Heart right ventricle (tissue), 16 donors: ENCODE measurements at regions not wholly inside any gene's neighbourhood (a gene's known extent, or its start where the extent isn't known, plus 50 kb on each side); places are given as distances from the start of the nearest gene placed in this dataset.
A peak's percentile ranks its signal among the peaks of the same experiment; 100 is the strongest.
"Not testable (repeated sequence)": the region's sequence is repeated elsewhere in the genome, so short reads cannot be mapped to it uniquely, and the experiment has no call there.

Experiments used
- ATAC-seq, 8 donors: fragments of 200-7000 bp; cut with Tn5 transposase; one replicate each; pipeline ENCODE4 v1.9.1; 2020; ENCODE audit warnings: mild to moderate bottlenecking in 8 of 8, moderate library complexity in 8 of 8, moderate number of reproducible peaks in 1 of 8
- DNase-seq, 2 donors: peaks; one replicate each; pipeline ENCODE4 v3.0.0-alpha.2; 2020
- H3K27ac ChIP-seq, 10 donors: fragments of 200-600 bp; sonication (generic) in 2 of 10; one replicate each; pipeline versions ENCODE4 v1.5.0 to v1.8.0; 2020 to 2022; ENCODE audit warnings: mild to moderate bottlenecking in 3 of 10
- H3K27me3 ChIP-seq, 7 donors: fragments of 200-600 bp; one replicate each; pipeline ENCODE4 v1.8.0; 2021 to 2022; ENCODE audit warnings: mild to moderate bottlenecking in 2 of 7
- H3K36me3 ChIP-seq, 9 donors: fragments of 200-600 bp; sonication (generic) in 1 of 9; one replicate each; pipeline versions ENCODE4 v1.5.0 to v1.8.0; 2020 to 2022; ENCODE audit warnings: mild to moderate bottlenecking in 2 of 9
- H3K4me1 ChIP-seq, 9 donors: fragments of 200-600 bp; sonication (generic) in 1 of 9; one replicate each; pipeline versions ENCODE4 v1.5.0 to v1.8.0; 2020 to 2022; ENCODE audit warnings: mild to moderate bottlenecking in 4 of 9
- H3K4me3 ChIP-seq, 10 donors: fragments of 200-600 bp; sonication (generic) in 2 of 10; one replicate each; pipeline versions ENCODE4 v1.5.0 to v1.8.0; 2020 to 2022; ENCODE audit warnings: mild to moderate bottlenecking in 7 of 10, moderate library complexity in 2 of 10
- H3K9me3 ChIP-seq, 11 donors: fragments of 200-600 bp in 10 of 11; sonication (generic) in 2 of 11; one replicate each; pipeline versions ENCODE4 v1.5.0 to v1.8.0; 2013 to 2022; ENCODE audit warnings: mild to moderate bottlenecking in 2 of 11, control low read depth in 1 of 11, moderate library complexity in 1 of 11
- CTCF ChIP-seq, 9 donors: fragments of 200-600 bp; sonication (generic) in 2 of 9; IDR thresholded peaks; one replicate each; pipeline versions ENCODE4 v1.5.0 to v1.8.0; 2021 to 2022; ENCODE audit warnings: antibody characterized with exemption in 9 of 9, mild to moderate bottlenecking in 5 of 9, moderate library complexity in 1 of 9
- WGBS, 2 donors: extraction: QIAGEN DNeasy Blood & Tissue Kit; methylation state at CpG; one replicate each; pipeline ENCODE4 v1.1.7; 2013; ENCODE audit warnings: inconsistent platforms in 1 of 2; 5-methylcytosine and 5-hydroxymethylcytosine counted together
- intact Hi-C, 10 donors: fragments of 100-400 bp; cut with DNase I; formaldehyde crosslinking; loops; one replicate each; pipeline versions ENCODE4 v1.11.1 to v1.14.2; 2022
- donor health status: Arrhythmogenic right ventricular cardiomyopathy.
- donor health status: ischemic (EF 13 %, LVEDD 7.1; RV severe dilation, severe dysfunction).
- donor health status: healthy with polysubstance abuse.
- donor health status: DM: no; HTN: yes; CAD: no.
- donor health status: DM: no; HTN: no; CAD: no.
- donor health status: ischemic (EF 25% LVEDD 6.9; RV normal size, moderate dysfunction).
- donor health status: ischemic (EF 25% LVEDD 5.7; RV mildly dilated, moderate dysfunction).
- donor health status: healthy.
- donor health status: DM: yes; HTN: yes; CAD: no.
- donor health status: Ischemic cardiomyopathy.
- donor health status: ischemic (EF 35%, LVEDD 5.7; RV mildly dilated, moderate dysfunction).
- donor health status: nonischemic (EF 11% LVEDD 7.7; RV severe dilation, severe dysfunction).
- donor health status: DM: yes; HTN: yes; CAD: no.
- donor health status: PGD.
- donor health status: ischemic (EF 29% LVEDD 5.4; RV normal size, mild dysfunction).
- donor health status: nonischemic (EF 23%, LVEDD 6.1; RV moderate dilation, normal function).

GRCh38 chr5:82540301-82540700, 262.1 kb upstream of the RPS23 start:
- TF ChIP-seq CTCF (IDR thresholded peaks at IDR 0.05), result no peak
- Histone ChIP-seq H3K9me3 (peaks cover 0 to 16% (median 3%) of the 10 kb centered on the region in 11 donors), H3K36me3 (no peaks in the 10 kb centered on the region), H3K27ac (no peak overlapping the region), H3K27me3 (no peaks in the 10 kb centered on the region), H3K4me3 (no peak overlapping the region), H3K4me1 (peaks cover 0 to 6% (median 0%) of the 10 kb centered on the region in 9 donors)
- WGBS, 2 donors, result 95 to 96% methylated on average over 3 of the region's 3 CpGs
- intact Hi-C loops, result no loop called here
- ATAC-seq (no peak), DNase-seq (no peak)

- intact Hi-C loops, result no loop called here
- Histone ChIP-seq H3K27me3 (no peaks in the 10 kb centered on the region), H3K27ac (peak overlapping the region in 5 of 10 donors; percentile 20 to 52 (median 41)), H3K36me3 (no peaks in the 10 kb centered on the region), H3K9me3 (peaks cover 0 to 13% (median 0%) of the 10 kb centered on the region in 11 donors), H3K4me1 (peaks cover 0 to 6% (median 0%) of the 10 kb centered on the region in 9 donors), H3K4me3 (no peak overlapping the region)
- TF ChIP-seq CTCF (IDR thresholded peaks at IDR 0.05), result no peak
- ATAC-seq (peak in 6 of 8 donors; percentile 28 to 70 (median 57)), DNase-seq (no peak)
- 42 to 50% methylated on average over 5 of the region's 5 CpGs for WGBS, 2 donors
These were observed 260.3 kb upstream of the RPS23 start for GRCh38 chr5:82538339-82539034.

GRCh38 chr5:82537687-82538306, 259.6 kb upstream of the RPS23 start:
- peaks cover 0 to 12% (median 0%) of the 10 kb centered on the region in 11 donors for H3K9me3 ChIP-seq
- no peak overlapping the region for H3K4me3 ChIP-seq
- DNase-seq, result no peak
- no peaks in the 10 kb centered on the region for H3K27me3 ChIP-seq
- H3K36me3 ChIP-seq, result no peaks in the 10 kb centered on the region
- H3K27ac ChIP-seq, result peak overlapping the region in 5 of 10 donors; percentile 20 to 52 (median 41)
- intact Hi-C loops, result no loop called here
- 72 to 77% methylated on average over 10 of the region's 10 CpGs for WGBS, 2 donors
- peak in 2 of 8 donors; percentile 47 to 71 for ATAC-seq
- H3K4me1 ChIP-seq, result peaks cover 0 to 6% (median 0%) of the 10 kb centered on the region in 9 donors
- TF ChIP-seq CTCF (IDR thresholded peaks at IDR 0.05), result no peak

GRCh38 chr5:82534986-82535385, 256.8 kb upstream of the RPS23 start:
- H3K36me3 ChIP-seq, result no peaks in the 10 kb centered on the region
- intact Hi-C loops, result no loop called here
- H3K4me3 ChIP-seq, result no peak overlapping the region
- H3K27ac ChIP-seq, result no peak overlapping the region
- no peaks in the 10 kb centered on the region for H3K27me3 ChIP-seq
- ATAC-seq (no peak), DNase-seq (no peak)
- 90 to 97% methylated on average over 1 of the region's 1 CpG for WGBS, 2 donors
- H3K4me1 ChIP-seq, result peaks cover 0 to 6% (median 0%) of the 10 kb centered on the region in 9 donors
- H3K9me3 ChIP-seq, result peaks cover 0 to 18% (median 0%) of the 10 kb centered on the region in 11 donors
- no peak for TF ChIP-seq CTCF (IDR thresholded peaks at IDR 0.05)

GRCh38 chr5:82532075-82532474, 253.9 kb upstream of the RPS23 start:
- H3K27me3 ChIP-seq, H3K27ac ChIP-seq, H3K4me3 ChIP-seq, DNase-seq, ATAC-seq, H3K36me3 ChIP-seq, intact Hi-C loops, H3K4me1 ChIP-seq: not testable (repeated sequence)
- WGBS, 2 donors, result 91 to 92% methylated on average over 2 of the region's 2 CpGs
- H3K9me3 ChIP-seq, result peaks cover 0 to 18% (median 0%) of the 10 kb centered on the region in 11 donors
